Trophoblast cell (in vitro differentiated cells and primary cell): ENCODE measurements at regions not wholly inside any gene's neighbourhood (a gene's known extent, or its start where the extent isn't known, plus 50 kb on each side); places are given as distances from the start of the nearest gene placed in this dataset.

Experiments
- DNase-seq, 2 donors: peaks; one replicate each; pipeline ENCODE4 v3.0.0-alpha.2; 2016
- H2AFZ ChIP-seq: 2 replicates; pipeline ENCODE4 v1.6.1; 2013; ENCODE audit warnings: low read length, moderate library complexity, mild to moderate bottlenecking; ENCODE audit not compliant: insufficient read depth, poor library complexity
- H2AK5ac ChIP-seq: 2 replicates; pipeline ENCODE4 v1.6.1; 2013; ENCODE audit warnings: mild to moderate bottlenecking, low read length
- H2BK120ac ChIP-seq: 2 replicates; pipeline ENCODE4 v1.6.1; 2013; ENCODE audit warnings: low read length, mild to moderate bottlenecking, moderate library complexity; ENCODE audit not compliant: insufficient read depth, poor library complexity
- H2BK12ac ChIP-seq: 2 replicates; pipeline ENCODE4 v1.6.1; 2013; ENCODE audit warnings: mild to moderate bottlenecking, low read length, moderate library complexity
- H2BK5ac ChIP-seq: 2 replicates; pipeline ENCODE4 v1.6.1; 2013; ENCODE audit warnings: low read length, low read depth, moderate library complexity, mild to moderate bottlenecking; ENCODE audit not compliant: poor library complexity
- H3K14ac ChIP-seq: 2 replicates; pipeline ENCODE4 v1.6.1; 2013; ENCODE audit warnings: mild to moderate bottlenecking, low read length
- H3K18ac ChIP-seq: 2 replicates; pipeline ENCODE4 v1.6.1; 2013; ENCODE audit warnings: mild to moderate bottlenecking, low read length
- H3K23ac ChIP-seq: 2 replicates; pipeline ENCODE4 v1.6.1; 2013; ENCODE audit warnings: low read length
- H3K27ac ChIP-seq: 2 replicates; pipeline ENCODE4 v1.5.1; 2013; ENCODE audit warnings: low read depth, mild to moderate bottlenecking, inconsistent platforms, low read length, moderate library complexity
- H3K27me3 ChIP-seq: 2 replicates; pipeline ENCODE4 v1.6.1; 2013; ENCODE audit warnings: inconsistent platforms, mild to moderate bottlenecking, low read length, moderate library complexity; ENCODE audit not compliant: insufficient read depth
- H3K36me3 ChIP-seq, 2 experiments: 1 replicate in 1 of 2; 2 replicates in 1 of 2; pipeline ENCODE4 v1.6.1; 2013; ENCODE audit warnings: low read length in 2 of 2, mild to moderate bottlenecking in 2 of 2, moderate library complexity in 1 of 2; ENCODE audit not compliant: insufficient read depth in 2 of 2, control insufficient read depth in 1 of 2
- H3K4ac ChIP-seq: 2 replicates; pipeline ENCODE4 v1.6.1; 2013; ENCODE audit warnings: low read depth, mild to moderate bottlenecking, low read length, moderate library complexity
- H3K4me1 ChIP-seq, 2 experiments: 1 replicate in 1 of 2; 2 replicates in 1 of 2; pipeline ENCODE4 v1.6.1; 2013; ENCODE audit warnings: low read length in 2 of 2, mild to moderate bottlenecking in 2 of 2, moderate library complexity in 1 of 2; ENCODE audit not compliant: insufficient read depth in 2 of 2, control insufficient read depth in 1 of 2
- H3K4me2 ChIP-seq: 2 replicates; pipeline ENCODE4 v1.6.1; 2013; ENCODE audit warnings: inconsistent platforms, mild to moderate bottlenecking, low read length, moderate library complexity
- H3K4me3 ChIP-seq: 2 replicates; pipeline ENCODE4 v1.5.1; 2013; ENCODE audit warnings: mild to moderate bottlenecking, low read depth, low read length, inconsistent platforms
- H3K79me1 ChIP-seq: one replicate; pipeline ENCODE4 v1.6.1; 2013; ENCODE audit warnings: low read length
- H3K79me2 ChIP-seq: 2 replicates; pipeline ENCODE4 v1.6.1; 2013; ENCODE audit warnings: low read length, mild to moderate bottlenecking; ENCODE audit not compliant: control insufficient read depth, insufficient read depth, poor library complexity
- H3K9ac ChIP-seq: 2 replicates; pipeline ENCODE4 v1.6.1; 2013; ENCODE audit warnings: mild to moderate bottlenecking, low read length
- H3K9me3 ChIP-seq: 2 replicates; pipeline ENCODE4 v1.6.1; 2013; ENCODE audit warnings: low read depth, mild to moderate bottlenecking, control low read depth, inconsistent platforms, low read length; ENCODE audit not compliant: insufficient read depth
- H4K12ac ChIP-seq: 2 replicates; pipeline ENCODE4 v1.6.1; 2013; ENCODE audit warnings: low read depth, mild to moderate bottlenecking, low read length, moderate library complexity
- H4K8ac ChIP-seq: 2 replicates; pipeline ENCODE4 v1.6.1; 2013; ENCODE audit warnings: low read depth, mild to moderate bottlenecking, low read length, moderate library complexity
- H4K91ac ChIP-seq: one replicate; pipeline ENCODE4 v1.6.1; 2013; ENCODE audit warnings: low read depth, mild to moderate bottlenecking, low read length, moderate library complexity
- WGBS: extraction: QIAGEN DNeasy Blood & Tissue Kit; methylation state at CpG from one replicate; pipeline ENCODE4 v1.1.7; 2013; ENCODE audit warnings: missing lambda C conversion rate; ENCODE audit not compliant: insufficient read length, insufficient coverage; ENCODE audit errors: extremely low coverage; 5-methylcytosine and 5-hydroxymethylcytosine counted together

GRCh38 chr14:86388216-86388615 lies 858.3 kb downstream of the FLRT2 start:
- H3K27ac ChIP-seq = no peak overlapping the region
- no peak overlapping the region for H3K23ac ChIP-seq
- peaks cover 11% of the 10 kb centered on the region for H3K9me3 ChIP-seq
- H4K12ac ChIP-seq = no peak overlapping the region
- H3K36me3 ChIP-seq = no peaks in the 10 kb centered on the region
- no peak overlapping the region for H2AK5ac ChIP-seq
- no peak overlapping the region for H3K4me3 ChIP-seq
- no peak overlapping the region for H2BK120ac ChIP-seq
- H3K9ac ChIP-seq = no peak overlapping the region
- no peak overlapping the region for H3K18ac ChIP-seq
- no peak overlapping the region for H4K8ac ChIP-seq
- WGBS = no CpG with 5 or more reads among the region's 3 CpGs
- H2BK12ac ChIP-seq = no peak overlapping the region
- H4K91ac ChIP-seq = no peak overlapping the region
- H3K4me1 ChIP-seq = no peaks in the 10 kb centered on the region
- H3K79me2 ChIP-seq = no peaks in the 10 kb centered on the region
- H2AFZ ChIP-seq = no peak overlapping the region
- no peak overlapping the region for H3K4me2 ChIP-seq
- H3K14ac ChIP-seq = no peak overlapping the region
- H3K4ac ChIP-seq = no peak overlapping the region
- DNase-seq = no peak
- H3K27me3 ChIP-seq = no peaks in the 10 kb centered on the region
- H2BK5ac ChIP-seq = no peak overlapping the region
- H3K79me1 ChIP-seq = no peaks in the 10 kb centered on the region

GRCh38 chr14:86373886-86374285 lies 843.9 kb downstream of the FLRT2 start:
- Histone ChIP-seq H3K79me2 (no peaks in the 10 kb centered on the region), H3K27ac (no peak overlapping the region), H3K4me2 (no peak overlapping the region), H3K4me1 (peaks cover 0 to 2% of the 10 kb centered on the region in 2 experiments), H3K23ac (no peak overlapping the region), H3K4me3 (no peak overlapping the region), H4K12ac (no peak overlapping the region), H3K36me3 (no peaks in the 10 kb centered on the region), H3K9me3 (peaks cover 6% of the 10 kb centered on the region), H2BK12ac (no peak overlapping the region), H3K4ac (no peak overlapping the region), H2AFZ (no peak overlapping the region), H3K9ac (no peak overlapping the region), H3K79me1 (no peaks in the 10 kb centered on the region), H2BK120ac (no peak overlapping the region), H3K27me3 (no peaks in the 10 kb centered on the region), H3K14ac (no peak overlapping the region), H2BK5ac (no peak overlapping the region), H4K8ac (no peak overlapping the region), H3K18ac (no peak overlapping the region), H2AK5ac (no peak overlapping the region), H4K91ac (no peak overlapping the region)
- peak in 1 of 2 donors; percentile 19 for DNase-seq
- WGBS = no CpG with 5 or more reads among the region's 1 CpG

GRCh38 chr14:86372402-86372801 lies 842.5 kb downstream of the FLRT2 start:
- WGBS = no CpG with 5 or more reads among the region's 1 CpG
- no peak overlapping the region for H2BK12ac ChIP-seq
- no peak overlapping the region for H4K91ac ChIP-seq

DNA sequence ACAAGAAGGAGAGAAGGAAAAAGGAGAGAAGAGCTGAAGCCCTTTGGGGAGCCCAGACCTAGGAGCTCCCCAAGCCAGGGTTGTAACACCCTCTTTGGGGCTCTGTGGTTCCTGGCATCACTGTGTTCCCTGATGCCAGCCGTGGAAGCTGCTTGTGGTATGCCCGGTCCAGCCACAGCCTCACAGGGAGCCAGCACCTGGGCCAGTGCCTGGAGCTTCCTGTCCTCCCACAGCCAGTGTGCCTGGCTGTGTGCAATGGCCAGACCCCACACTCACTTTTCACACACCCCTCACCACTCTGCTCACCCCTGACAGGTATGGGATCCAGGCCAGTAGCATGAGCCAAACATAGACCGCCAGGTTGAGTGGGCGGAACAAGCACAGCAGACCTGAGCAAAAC lies 834.7 kb downstream of the FLRT2 start:
- Histone ChIP-seq H2BK12ac (no peak overlapping the region), H3K79me1 (no peaks in the 10 kb centered on the region), H3K4me2 (no peak overlapping the region), H3K27me3 (no peaks in the 10 kb centered on the region), H2AK5ac (no peak overlapping the region), H3K18ac (no peak overlapping the region), H3K23ac (no peak overlapping the region), H4K8ac (no peak overlapping the region), H3K4ac (no peak overlapping the region), H3K27ac (no peak overlapping the region), H4K91ac (no peak overlapping the region), H3K4me3 (no peak overlapping the region), H3K4me1 (no peaks in the 10 kb centered on the region), H3K36me3 (no peaks in the 10 kb centered on the region), H3K9me3 (no peaks in the 10 kb centered on the region), H4K12ac (no peak overlapping the region), H2BK5ac (no peak overlapping the region), H2BK120ac (no peak overlapping the region), H2AFZ (no peak overlapping the region), H3K9ac (no peak overlapping the region), H3K79me2 (no peaks in the 10 kb centered on the region), H3K14ac (no peak overlapping the region)
- no CpG with 5 or more reads among the region's 4 CpGs for WGBS
- no peak for DNase-seq

More at GRCh38 chr14:86372402-86372801, 842.5 kb downstream of the FLRT2 start:
- no peaks in the 10 kb centered on the region for H3K79me2 ChIP-seq
- no peaks in the 10 kb centered on the region for H3K36me3 ChIP-seq
- no peak overlapping the region for H3K4me2 ChIP-seq
- no peak overlapping the region for H3K9ac ChIP-seq
- no peak overlapping the region for H2BK5ac ChIP-seq
- no peak overlapping the region for H3K4me3 ChIP-seq
- DNase-seq = no peak
- no peak overlapping the region for H2BK120ac ChIP-seq
- no peak overlapping the region for H2AK5ac ChIP-seq
- no peak overlapping the region for H4K12ac ChIP-seq
- no peaks in the 10 kb centered on the region for H3K27me3 ChIP-seq
- H3K18ac ChIP-seq = no peak overlapping the region
- H3K4me1 ChIP-seq = peaks cover 0 to 2% of the 10 kb centered on the region in 2 experiments
- H3K4ac ChIP-seq = no peak overlapping the region
- H3K9me3 ChIP-seq = peaks cover 6% of the 10 kb centered on the region
- H3K79me1 ChIP-seq = no peaks in the 10 kb centered on the region
- H3K23ac ChIP-seq = no peak overlapping the region
- no peak overlapping the region for H4K8ac ChIP-seq
- no peak overlapping the region for H2AFZ ChIP-seq
- no peak overlapping the region for H3K14ac ChIP-seq
- H3K27ac ChIP-seq = no peak overlapping the region
